Endothelial cell of umbilical vein (primary cell): ENCODE measurements at regions not wholly inside any gene's neighbourhood (a gene's known extent, or its start where the extent isn't known, plus 50 kb on each side); places are given as distances from the start of the nearest gene placed in this dataset.

ENCODE experiments used
- EZH2 ChIP-seq: IDR thresholded peaks from 2 replicates; pipeline ENCODE4 v1.6.1; 2012; ENCODE audit warnings: borderline replicate concordance, low read depth, mild to moderate bottlenecking, moderate library complexity, low read length, inconsistent platforms; ENCODE audit not compliant: severe bottlenecking
- FOS ChIP-seq: IDR thresholded peaks from 2 replicates; pipeline ENCODE4 v1.6.1; 2011; ENCODE audit warnings: mild to moderate bottlenecking, low read length, moderate library complexity, borderline replicate concordance; ENCODE audit not compliant: insufficient read depth
- GATA2 ChIP-seq: IDR thresholded peaks from 2 replicates; pipeline ENCODE4 v1.7.0; 2011; ENCODE audit warnings: low read depth, mild to moderate bottlenecking, moderate library complexity, mixed read lengths, low read length; ENCODE audit not compliant: insufficient read length, insufficient read depth
- JUN ChIP-seq: IDR thresholded peaks from 2 replicates; pipeline ENCODE4 v1.6.1; 2011; ENCODE audit warnings: borderline replicate concordance, low read depth; ENCODE audit not compliant: insufficient read length, insufficient read depth
- MYC ChIP-seq: IDR thresholded peaks from one replicate; pipeline ENCODE4 v1.6.1; 2011; ENCODE audit warnings: mild to moderate bottlenecking, low read depth, low read length
- POLR2A ChIP-seq: IDR thresholded peaks from 2 replicates; pipeline ENCODE4 v1.6.1; 2012; ENCODE audit warnings: low read depth, mild to moderate bottlenecking, control low read depth, low read length
- POLR2AphosphoS5 ChIP-seq: IDR thresholded peaks from 2 replicates; pipeline ENCODE4 v1.6.1; 2012; ENCODE audit warnings: low read depth, mild to moderate bottlenecking, control low read depth, low read length, moderate library complexity; ENCODE audit not compliant: insufficient read depth
- TF ChIP-seq, protein P1 (sequence below), 2 donors: IDR thresholded peaks; 1 replicate in 1 of 2; 2 replicates in 1 of 2; pipeline ENCODE4 v1.5.1; 2011; ENCODE audit warnings: low read length in 2 of 2, mild to moderate bottlenecking in 2 of 2, moderate library complexity in 2 of 2, control low read depth in 1 of 2, inconsistent platforms in 1 of 2, low read depth in 1 of 2; ENCODE audit not compliant: insufficient read depth in 1 of 2; ENCODE audit errors: extremely low read depth in 1 of 2
- TF ChIP-seq, protein P2 (sequence below): IDR thresholded peaks from 2 replicates; pipeline ENCODE4 v1.6.1; 2011; ENCODE audit not compliant: insufficient read depth, insufficient read length

DNA sequence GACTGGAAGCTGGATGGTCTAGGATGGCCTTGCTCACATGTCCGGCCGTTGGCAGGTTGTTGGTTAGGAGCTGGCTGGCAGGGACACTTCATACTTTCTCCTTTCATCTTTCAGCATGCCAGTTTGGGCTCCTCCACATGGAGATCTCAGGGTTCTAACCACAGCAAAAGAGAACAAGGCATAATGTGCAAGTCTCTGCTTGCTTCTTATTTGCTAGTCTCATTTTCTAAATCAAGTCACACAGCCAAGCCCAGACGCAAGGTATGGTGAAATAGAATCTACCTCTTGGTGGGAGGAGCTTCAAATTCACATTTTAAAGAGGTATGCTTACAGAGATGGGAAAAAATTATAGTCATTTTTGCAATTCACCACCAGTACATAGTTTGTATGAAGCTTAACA, 69.1 kb upstream of the NAP1L1 start:
- TF ChIP-seq POLR2AphosphoS5: no peak
- TF ChIP-seq, protein P1, sequence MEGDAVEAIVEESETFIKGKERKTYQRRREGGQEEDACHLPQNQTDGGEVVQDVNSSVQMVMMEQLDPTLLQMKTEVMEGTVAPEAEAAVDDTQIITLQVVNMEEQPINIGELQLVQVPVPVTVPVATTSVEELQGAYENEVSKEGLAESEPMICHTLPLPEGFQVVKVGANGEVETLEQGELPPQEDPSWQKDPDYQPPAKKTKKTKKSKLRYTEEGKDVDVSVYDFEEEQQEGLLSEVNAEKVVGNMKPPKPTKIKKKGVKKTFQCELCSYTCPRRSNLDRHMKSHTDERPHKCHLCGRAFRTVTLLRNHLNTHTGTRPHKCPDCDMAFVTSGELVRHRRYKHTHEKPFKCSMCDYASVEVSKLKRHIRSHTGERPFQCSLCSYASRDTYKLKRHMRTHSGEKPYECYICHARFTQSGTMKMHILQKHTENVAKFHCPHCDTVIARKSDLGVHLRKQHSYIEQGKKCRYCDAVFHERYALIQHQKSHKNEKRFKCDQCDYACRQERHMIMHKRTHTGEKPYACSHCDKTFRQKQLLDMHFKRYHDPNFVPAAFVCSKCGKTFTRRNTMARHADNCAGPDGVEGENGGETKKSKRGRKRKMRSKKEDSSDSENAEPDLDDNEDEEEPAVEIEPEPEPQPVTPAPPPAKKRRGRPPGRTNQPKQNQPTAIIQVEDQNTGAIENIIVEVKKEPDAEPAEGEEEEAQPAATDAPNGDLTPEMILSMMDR (IDR thresholded peaks at IDR 0.05; ENCODE audit: extremely low read depth in 1 of 2, insufficient read depth in 1 of 2, low read depth in 1 of 2, low read length in 2 of 2): no peak
- TF ChIP-seq, protein P2, sequence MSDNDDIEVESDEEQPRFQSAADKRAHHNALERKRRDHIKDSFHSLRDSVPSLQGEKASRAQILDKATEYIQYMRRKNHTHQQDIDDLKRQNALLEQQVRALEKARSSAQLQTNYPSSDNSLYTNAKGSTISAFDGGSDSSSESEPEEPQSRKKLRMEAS: no peak
- TF ChIP-seq POLR2A: no peak
- TF ChIP-seq EZH2: no peak
- no peak for TF ChIP-seq JUN
- TF ChIP-seq FOS: no peak
- no peak for TF ChIP-seq GATA2
- no peak for TF ChIP-seq MYC
